ENCODE measurements at regions not wholly inside any gene's neighbourhood (a gene's known extent, or its start where the extent isn't known, plus 50 kb on each side); places are given as distances from the start of the nearest gene placed in this dataset.

DNA sequence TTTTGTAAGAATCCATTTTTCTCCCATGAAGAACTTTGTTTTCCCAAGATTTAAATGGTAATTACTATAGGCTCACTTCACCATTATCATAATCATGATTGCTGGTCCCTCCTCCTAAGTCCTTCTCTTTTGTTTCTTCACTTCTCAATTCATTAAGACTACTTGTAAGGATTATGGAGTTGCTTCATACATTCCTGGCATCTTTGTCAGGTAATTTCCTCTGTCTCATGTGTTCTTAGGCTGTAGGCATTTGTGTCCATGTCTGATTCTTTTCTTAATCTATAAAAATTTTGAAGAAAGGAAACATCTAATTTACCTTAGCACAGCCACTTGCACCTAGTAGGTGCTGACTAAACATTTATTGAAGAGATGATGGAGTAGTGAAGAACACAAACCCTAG is 79.9 kb upstream of the SATB1 start:
- Histone ChIP-seq H3K4me3 (ENCODE audit: low read depth, low read length) (no peak overlapping the region), H3K4me1 (no peaks in the 10 kb centered on the region), H3K9me3 (no peaks in the 10 kb centered on the region), H3K36me3 (ENCODE audit: control insufficient read depth, insufficient read depth, low read length) (no peaks in the 10 kb centered on the region), H3K27me3 (replicated peaks; ENCODE audit: control insufficient read depth, insufficient read depth, low read length) (no peaks in the 10 kb centered on the region)
- no TSS peak for BruUV-seq (replicated peaks)
- H3K4me1 Mint-ChIP-seq (ENCODE audit: low read depth, unreplicated experiment): no peaks in the 10 kb centered on the region
- intact Hi-C loops (cut with micrococcal nuclease; ENCODE audit: unreplicated experiment): no loop called here
- ChIA-PET CTCF (no interaction called here), POLR2A (no interaction called here)
- no peaks in the 10 kb centered on the region for H3K9me3 Mint-ChIP-seq (ENCODE audit: unreplicated experiment)
- H3K4me3 Mint-ChIP-seq (ENCODE audit: unreplicated experiment): no peak overlapping the region
- no peak overlapping the region for H3K27ac Mint-ChIP-seq (ENCODE audit: unreplicated experiment)
- DNase-seq: no peak
- no peaks in the 10 kb centered on the region for H3K27me3 Mint-ChIP-seq (ENCODE audit: insufficient read depth, unreplicated experiment)
- no peaks in the 10 kb centered on the region for H3K36me3 Mint-ChIP-seq (ENCODE audit: insufficient read depth, unreplicated experiment)
- no peak for TF ChIP-seq CTCF (IDR thresholded peaks at IDR 0.05; ENCODE audit: insufficient read depth in 1 of 2, low read depth in 1 of 2, low read length in 1 of 2, severe bottlenecking in 1 of 2, unreplicated experiment in 1 of 2)

DNA sequence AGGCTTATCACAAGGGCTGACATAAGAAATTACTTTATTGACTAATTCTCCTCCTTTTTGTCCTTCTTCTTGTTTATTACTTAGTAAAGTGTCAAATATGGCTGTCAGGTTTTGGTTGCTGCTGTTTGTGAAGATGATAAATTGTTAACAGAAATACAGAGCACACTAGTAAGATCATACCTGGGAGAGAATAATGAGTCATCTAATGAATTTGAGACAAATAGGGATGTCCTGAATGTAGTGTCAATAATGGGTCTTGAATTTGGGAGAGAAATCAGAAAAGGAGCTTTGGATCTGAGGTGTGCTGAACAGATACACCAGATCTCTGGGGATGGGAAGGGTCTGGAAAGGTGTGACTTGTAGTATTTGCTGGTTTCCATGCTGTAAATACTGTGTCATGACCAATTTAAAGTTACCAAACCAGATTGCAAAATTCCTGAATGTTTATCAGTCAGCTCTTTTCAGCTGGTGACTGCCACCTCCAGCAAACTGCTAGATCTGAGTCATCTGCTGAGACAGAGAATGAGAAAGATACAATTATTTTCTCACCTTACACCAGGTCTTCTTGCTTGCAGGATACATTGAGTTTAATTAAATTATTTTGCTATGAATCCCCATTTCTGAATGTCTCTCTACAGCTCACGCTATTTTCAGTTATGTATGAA is 76.7 kb upstream of the SATB1 start:
- no peak for TF ChIP-seq CTCF (IDR thresholded peaks at IDR 0.05; ENCODE audit: insufficient read depth in 1 of 2, low read depth in 1 of 2, low read length in 1 of 2, severe bottlenecking in 1 of 2, unreplicated experiment in 1 of 2)
- H3K27me3 ChIP-seq (replicated peaks; ENCODE audit: control insufficient read depth, insufficient read depth, low read length): no peaks in the 10 kb centered on the region
- ChIA-PET POLR2A (no interaction called here), CTCF (interaction anchor here (0.6 kb wide), 1 partner anchor 57 kb away, joined by 3 read pairs; no protein-coding TSS in a partner anchor)
- no peak overlapping the region for H3K27ac Mint-ChIP-seq (ENCODE audit: unreplicated experiment)
- no peaks in the 10 kb centered on the region for H3K36me3 Mint-ChIP-seq (ENCODE audit: insufficient read depth, unreplicated experiment)
- no peak overlapping the region for H3K4me3 Mint-ChIP-seq (ENCODE audit: unreplicated experiment)
- DNase-seq: no peak
- H3K36me3 ChIP-seq (ENCODE audit: control insufficient read depth, insufficient read depth, low read length): no peaks in the 10 kb centered on the region
- H3K9me3 Mint-ChIP-seq (ENCODE audit: unreplicated experiment): no peaks in the 10 kb centered on the region
- no peaks in the 10 kb centered on the region for H3K4me1 ChIP-seq
- no peaks in the 10 kb centered on the region for H3K27me3 Mint-ChIP-seq (ENCODE audit: insufficient read depth, unreplicated experiment)
- no TSS peak for BruUV-seq (replicated peaks)
- H3K4me3 ChIP-seq (ENCODE audit: low read depth, low read length): no peak overlapping the region
- H3K4me1 Mint-ChIP-seq (ENCODE audit: low read depth, unreplicated experiment): no peaks in the 10 kb centered on the region
- H3K9me3 ChIP-seq: no peaks in the 10 kb centered on the region
- intact Hi-C loops (cut with micrococcal nuclease; ENCODE audit: unreplicated experiment): no loop called here

GRCh38 chr3:18500322-18500721 is 75.2 kb upstream of the SATB1 start:
- Histone ChIP-seq H3K9me3 (no peaks in the 10 kb centered on the region), H3K36me3 (ENCODE audit: control insufficient read depth, insufficient read depth, low read length) (no peaks in the 10 kb centered on the region), H3K27me3 (replicated peaks; ENCODE audit: control insufficient read depth, insufficient read depth, low read length) (no peaks in the 10 kb centered on the region), H3K4me1 (no peaks in the 10 kb centered on the region), H3K4me3 (ENCODE audit: low read depth, low read length) (no peak overlapping the region)
- intact Hi-C loops (cut with micrococcal nuclease; ENCODE audit: unreplicated experiment): no loop called here
- TF ChIP-seq CTCF (IDR thresholded peaks at IDR 0.05; ENCODE audit: insufficient read depth in 1 of 2, low read depth in 1 of 2, low read length in 1 of 2, severe bottlenecking in 1 of 2, unreplicated experiment in 1 of 2): no peak
- Mint-ChIP-seq H3K27ac (ENCODE audit: unreplicated experiment) (no peak overlapping the region), H3K4me1 (ENCODE audit: low read depth, unreplicated experiment) (no peaks in the 10 kb centered on the region), H3K36me3 (ENCODE audit: insufficient read depth, unreplicated experiment) (no peaks in the 10 kb centered on the region), H3K27me3 (ENCODE audit: insufficient read depth, unreplicated experiment) (no peaks in the 10 kb centered on the region), H3K4me3 (ENCODE audit: unreplicated experiment) (no peak overlapping the region), H3K9me3 (ENCODE audit: unreplicated experiment) (no peaks in the 10 kb centered on the region)
- CTCF ChIA-PET: no interaction called here
- POLR2A ChIA-PET: no interaction called here
- DNase-seq: no peak
- no TSS peak for BruUV-seq (replicated peaks)

Measured in Caco-2 (cell line).